Panc1 (cell line): ENCODE measurements at regions not wholly inside any gene's neighbourhood (a gene's known extent, or its start where the extent isn't known, plus 50 kb on each side); places are given as distances from the start of the nearest gene placed in this dataset.

ENCODE experiments used
- ATAC-seq: fragments of 200-7000 bp; cut with Tn5 transposase; 2 replicates; pipeline ENCODE4 v1.9.1; 2020; ENCODE audit warnings: mild to moderate bottlenecking, moderate library complexity
- BruUV-seq: library from RNA; stranded (reverse); fragments of 400-500 nt; replicated peaks from 2 replicates; lab custom pipeline; 2021; lab: Mats Ljungman, UMichigan
- CTCF ChIA-PET: fragments of 300-600 bp; sonication (Branson Sonifier 250); formaldehyde crosslinking; loops from one replicate; lab custom pipeline; 2022; ENCODE audit warnings: antibody characterized with exemption; lab: Charles Lee
- POLR2A ChIA-PET: fragments of 300-600 bp; sonication (Branson Sonifier 250); formaldehyde crosslinking; loops from one replicate; lab custom pipeline; 2022; ENCODE audit warnings: antibody characterized with exemption; lab: Charles Lee
- DNase-seq: peaks from one replicate; pipeline ENCODE4 v3.0.0-alpha.2; 2010; ENCODE audit warnings: low read depth, low spot score
- H3K27ac ChIP-seq: 2 replicates; pipeline ENCODE4 v1.5.1; 2011; ENCODE audit warnings: mild to moderate bottlenecking, low read length, inconsistent platforms
- H3K27me3 ChIP-seq: fragments of 200-500 bp; sonication (Bioruptor generic); 2 replicates; pipeline ENCODE4 v1.6.0; 2014; ENCODE audit warnings: low read length, inconsistent platforms; ENCODE audit not compliant: control insufficient read depth, insufficient read depth
- H3K36me3 ChIP-seq: fragments of 200-500 bp; sonication (Bioruptor generic); 2 replicates; pipeline ENCODE4 v1.5.1; 2014; ENCODE audit warnings: inconsistent platforms, mild to moderate bottlenecking, low read length, moderate library complexity; ENCODE audit not compliant: control insufficient read depth, insufficient read depth
- H3K4me1 ChIP-seq: 2 replicates; pipeline ENCODE4 v1.5.1; 2011; ENCODE audit warnings: inconsistent platforms, mild to moderate bottlenecking, low read length, moderate library complexity; ENCODE audit not compliant: control insufficient read depth, insufficient read depth
- H3K4me3 ChIP-seq, 2 experiments: 2 replicates each; pipeline ENCODE4 v1.5.1; 2011 to 2012; ENCODE audit warnings: low read depth in 2 of 2, low read length in 2 of 2, mild to moderate bottlenecking in 2 of 2, inconsistent platforms in 1 of 2, moderate library complexity in 1 of 2
- H3K9me3 ChIP-seq: fragments of 200-500 bp; sonication (Bioruptor generic); 2 replicates; pipeline ENCODE4 v1.5.1; 2014; ENCODE audit warnings: low read depth, mild to moderate bottlenecking, inconsistent platforms, low read length, moderate library complexity; ENCODE audit not compliant: control insufficient read depth, insufficient read depth
- CTCF ChIP-seq: fragments of 450-650 bp; IDR thresholded peaks from 2 replicates; pipeline ENCODE4 v1.5.1; 2017; ENCODE audit warnings: mild to moderate bottlenecking
- POLR2AphosphoS5 ChIP-seq: IDR thresholded peaks from 2 replicates; pipeline ENCODE4 v1.6.1; 2012; ENCODE audit warnings: mild to moderate bottlenecking, low read depth, low read length, moderate library complexity
- REST ChIP-seq, 2 experiments: IDR thresholded peaks; 2 replicates each; pipeline ENCODE4 v1.6.1; 2011 to 2012; ENCODE audit warnings: low read depth in 2 of 2, control low read depth in 1 of 2, low read length in 1 of 2, mild to moderate bottlenecking in 1 of 2, moderate library complexity in 1 of 2; ENCODE audit not compliant: insufficient read depth in 1 of 2
- SIN3A ChIP-seq: IDR thresholded peaks from 2 replicates; pipeline ENCODE4 v1.6.1; 2012; ENCODE audit warnings: low read depth, mild to moderate bottlenecking, low read length, moderate library complexity, borderline replicate concordance; ENCODE audit not compliant: insufficient read depth
- TCF7L2 ChIP-seq: IDR thresholded peaks from 2 replicates; pipeline ENCODE4 v1.6.1; 2011; ENCODE audit warnings: mild to moderate bottlenecking, low read depth, low read length, inconsistent platforms
- in situ Hi-C: cut with HindIII; loops from 2 replicates; pipeline ENCODE4 v1.10.0; 2016; ENCODE audit warnings: low sequenced_read_pairs, low pct_unique_long_range_greater_than_20kb
- intact Hi-C: fragments of 100-400 bp; cut with micrococcal nuclease; formaldehyde crosslinking; loops from one replicate; pipeline ENCODE4 v1.10.0; 2022; ENCODE audit not compliant: unreplicated experiment

- no peak for DNase-seq
- H3K9me3 ChIP-seq: peaks cover 6% of the 10 kb centered on the region; the same call in 1 of the 2 replicates
- BruUV-seq: no TSS peak
Observed at GRCh38 chr5:165079389-165079788, 1574.0 kb downstream of the MAT2B start.

GRCh38 chr5:165083394-165083793 is 1578.0 kb downstream of the MAT2B start:
- POLR2A ChIA-PET: no interaction called here
- no TSS peak for BruUV-seq
- in situ Hi-C loops (no loop called here), intact Hi-C loops (no loop called here)
- ATAC-seq (no peak), DNase-seq (no peak)
- H3K4me1 ChIP-seq: no peaks in the 10 kb centered on the region
- H3K4me3 ChIP-seq: no peak overlapping the region
- peaks cover 6% of the 10 kb centered on the region; the same call in 1 of the 2 replicates for H3K9me3 ChIP-seq
- TF ChIP-seq REST (IDR thresholded peaks at IDR 0.05; ENCODE audit: insufficient read depth in 1 of 2, low read depth in 2 of 2, low read length in 1 of 2) (no peak), POLR2AphosphoS5 (no peak), TCF7L2 (no peak), CTCF (no peak), SIN3A (no peak)
- H3K27ac ChIP-seq: no peak overlapping the region
- no peaks in the 10 kb centered on the region for H3K27me3 ChIP-seq
- CTCF ChIA-PET: no interaction called here
- no peaks in the 10 kb centered on the region for H3K36me3 ChIP-seq

More at GRCh38 chr5:165079389-165079788, 1574.0 kb downstream of the MAT2B start:
- in situ Hi-C loops (no loop called here), intact Hi-C loops (no loop called here)
- no peak for TF ChIP-seq TCF7L2
- TF ChIP-seq CTCF: no peak
- no peak for TF ChIP-seq SIN3A
- no peak for TF ChIP-seq POLR2AphosphoS5
- TF ChIP-seq REST (IDR thresholded peaks at IDR 0.05; ENCODE audit: insufficient read depth in 1 of 2, low read depth in 2 of 2, low read length in 1 of 2): no peak
- POLR2A ChIA-PET: no interaction called here
- Histone ChIP-seq H3K36me3 (no peaks in the 10 kb centered on the region), H3K4me3 (no peak overlapping the region), H3K27me3 (no peaks in the 10 kb centered on the region), H3K4me1 (no peaks in the 10 kb centered on the region), H3K27ac (no peak overlapping the region)
- CTCF ChIA-PET: no interaction called here
- ATAC-seq: no peak
